K562 (cell line): ENCODE measurements at regions not wholly inside any gene's neighbourhood (a gene's known extent, or its start where the extent isn't known, plus 50 kb on each side); places are given as distances from the start of the nearest gene placed in this dataset.

ENCODE experiments used
- BRCA1 ChIP-seq, 2 experiments: fragments of 450-650 bp in 1 of 2; sonication (generic) in 1 of 2; formaldehyde crosslinking in 1 of 2; IDR thresholded peaks; 2 replicates each; pipeline versions ENCODE4 v1.5.0 to v1.6.1; 2017 to 2020; ENCODE audit warnings: mild to moderate bottlenecking in 1 of 2, missing genetic modification reagents in 1 of 2
- ESRRB ChIP-seq: fragments of 250-450 bp; sonication (Bioruptor Pico); IDR thresholded peaks from 2 replicates; pipeline ENCODE4 v1.5.0; 2020; ENCODE audit warnings: mild to moderate bottlenecking, moderate library complexity, borderline replicate concordance
- EZH2 ChIP-seq: IDR thresholded peaks from 2 replicates; pipeline ENCODE4 v1.6.1; 2012; ENCODE audit warnings: low read depth, mild to moderate bottlenecking, inconsistent platforms, low read length, borderline replicate concordance
- ILF3 ChIP-seq: fragments of 450-650 bp; IDR thresholded peaks from 2 replicates; pipeline ENCODE4 v1.6.1; 2018; ENCODE audit warnings: antibody characterized with exemption, mild to moderate bottlenecking, moderate library complexity, borderline replicate concordance
- U2AF1 ChIP-seq: fragments of 200-400 bp; formaldehyde crosslinking; optimal IDR thresholded peaks from 2 replicates; pipeline ENCODE3; 2017; ENCODE audit warnings: mild to moderate bottlenecking, low read depth, low read length, moderate library complexity
- TF ChIP-seq, protein P1 (sequence below): fragments of 250-450 bp; sonication (Bioruptor Pico); IDR thresholded peaks from 2 replicates; pipeline ENCODE4 v1.4.0; 2020
- TF ChIP-seq, protein P2 (sequence below): fragments of 450-650 bp; formaldehyde crosslinking; IDR thresholded peaks from 2 replicates; pipeline ENCODE4 v1.4.0; 2020; ENCODE audit warnings: mild to moderate bottlenecking
- TF ChIP-seq, protein P3 (sequence below), 2 experiments: fragments of 450-650 bp in 1 of 2; sonication (generic) in 1 of 2; formaldehyde crosslinking in 1 of 2; IDR thresholded peaks in 1 of 2; conservative IDR thresholded peaks in 1 of 2; 2 replicates each; pipeline versions ENCODE4 v1.6.1 to v1.8.1; 2016 to 2023; ENCODE audit warnings: mild to moderate bottlenecking in 2 of 2, moderate library complexity in 2 of 2, inconsistent platforms in 1 of 2, missing genetic modification reagents in 1 of 2

DNA sequence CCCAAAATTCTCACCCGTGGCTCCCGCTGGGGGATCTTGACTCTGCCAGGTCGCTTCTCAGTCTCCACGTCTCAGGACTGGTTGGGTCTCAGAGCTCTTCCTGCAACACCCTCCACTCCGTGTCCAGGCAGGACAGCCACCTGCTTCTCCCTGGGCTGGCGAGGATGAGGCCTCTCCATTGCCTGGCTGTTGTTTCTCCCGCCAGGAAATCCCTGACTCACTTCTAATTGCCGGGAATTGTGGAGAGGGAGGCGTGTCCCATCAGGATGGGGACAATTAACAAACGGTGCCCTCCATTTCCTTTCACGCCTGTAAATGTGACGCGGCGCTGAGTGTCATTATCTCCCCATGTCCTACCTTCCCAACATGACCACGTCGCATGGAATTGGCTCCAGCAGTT, 204.5 kb downstream of the RBFOX3 start (continued):
- TF ChIP-seq U2AF1 (no peak), BRCA1 (IDR thresholded peaks at IDR 0.05) (no peak), BRCA1 (CRISPR knock-in tag; IDR thresholded peaks at IDR 0.05) (no peak), ILF3 (no peak), EZH2 (no peak), ESRRB (CRISPR knock-in tag) (no peak)
- TF ChIP-seq, protein P1, sequence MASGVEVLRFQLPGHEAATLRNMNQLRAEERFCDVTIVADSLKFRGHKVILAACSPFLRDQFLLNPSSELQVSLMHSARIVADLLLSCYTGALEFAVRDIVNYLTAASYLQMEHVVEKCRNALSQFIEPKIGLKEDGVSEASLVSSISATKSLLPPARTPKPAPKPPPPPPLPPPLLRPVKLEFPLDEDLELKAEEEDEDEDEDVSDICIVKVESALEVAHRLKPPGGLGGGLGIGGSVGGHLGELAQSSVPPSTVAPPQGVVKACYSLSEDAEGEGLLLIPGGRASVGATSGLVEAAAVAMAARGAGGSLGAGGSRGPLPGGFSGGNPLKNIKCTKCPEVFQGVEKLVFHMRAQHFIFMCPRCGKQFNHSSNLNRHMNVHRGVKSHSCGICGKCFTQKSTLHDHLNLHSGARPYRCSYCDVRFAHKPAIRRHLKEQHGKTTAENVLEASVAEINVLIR (CRISPR knock-in tag): no peak
- TF ChIP-seq, protein P2, sequence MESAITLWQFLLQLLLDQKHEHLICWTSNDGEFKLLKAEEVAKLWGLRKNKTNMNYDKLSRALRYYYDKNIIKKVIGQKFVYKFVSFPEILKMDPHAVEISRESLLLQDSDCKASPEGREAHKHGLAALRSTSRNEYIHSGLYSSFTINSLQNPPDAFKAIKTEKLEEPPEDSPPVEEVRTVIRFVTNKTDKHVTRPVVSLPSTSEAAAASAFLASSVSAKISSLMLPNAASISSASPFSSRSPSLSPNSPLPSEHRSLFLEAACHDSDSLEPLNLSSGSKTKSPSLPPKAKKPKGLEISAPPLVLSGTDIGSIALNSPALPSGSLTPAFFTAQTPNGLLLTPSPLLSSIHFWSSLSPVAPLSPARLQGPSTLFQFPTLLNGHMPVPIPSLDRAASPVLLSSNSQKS (CRISPR knock-in tag): no peak
- TF ChIP-seq, protein P3, sequence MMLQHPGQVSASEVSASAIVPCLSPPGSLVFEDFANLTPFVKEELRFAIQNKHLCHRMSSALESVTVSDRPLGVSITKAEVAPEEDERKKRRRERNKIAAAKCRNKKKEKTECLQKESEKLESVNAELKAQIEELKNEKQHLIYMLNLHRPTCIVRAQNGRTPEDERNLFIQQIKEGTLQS (IDR thresholded peaks at IDR 0.05): no peak
- TF ChIP-seq, protein P3 (CRISPR knock-in tag; conservative IDR thresholded peaks at IDR 0.05): no peak
